ENCODE measurements at regions not wholly inside any gene's neighbourhood (a gene's known extent, or its start where the extent isn't known, plus 50 kb on each side); places are given as distances from the start of the nearest gene placed in this dataset.

DNA sequence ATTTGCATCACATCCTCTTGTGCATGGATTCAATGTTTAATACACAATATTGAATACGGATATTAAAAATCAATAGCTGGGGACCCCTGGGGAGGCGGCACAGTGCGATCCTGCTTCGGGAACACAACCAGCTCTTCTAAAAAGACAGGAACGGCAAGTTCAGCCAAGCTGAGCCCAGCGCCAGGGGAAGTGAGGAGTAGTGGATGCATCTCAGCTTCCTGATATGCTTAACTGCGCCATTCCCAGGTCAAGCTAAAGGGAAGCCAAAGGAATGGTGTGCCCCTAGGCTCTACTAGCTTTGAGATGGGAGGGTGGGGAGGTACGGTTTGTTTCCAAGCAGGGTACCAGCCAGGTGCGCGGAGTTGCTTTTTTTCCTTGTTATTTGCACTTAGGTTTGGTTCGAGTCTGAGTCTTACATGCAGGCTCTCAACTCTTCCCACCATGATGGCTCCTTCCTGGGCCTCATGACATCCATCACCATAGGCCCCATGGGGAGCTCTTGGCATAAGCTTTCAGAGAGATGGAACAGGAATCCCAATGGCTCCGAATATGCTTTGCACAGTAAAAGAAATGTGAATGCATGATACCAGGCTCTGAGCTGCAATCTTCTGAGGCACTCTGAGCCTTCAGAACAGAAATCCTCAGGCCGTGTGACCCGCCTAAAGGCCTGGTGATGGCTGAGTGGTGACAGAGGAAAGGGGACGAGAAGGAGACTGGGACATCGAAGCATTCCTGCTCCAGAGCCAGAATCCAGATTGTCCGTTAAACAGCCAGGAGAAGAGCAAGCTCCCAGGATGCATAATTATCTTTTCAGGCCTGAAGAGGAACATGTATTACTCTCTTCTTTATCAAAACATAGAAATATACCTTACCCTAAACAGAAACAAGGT, 51.8 kb upstream of the BCOR start:
- DNase-seq = no peak

DNA sequence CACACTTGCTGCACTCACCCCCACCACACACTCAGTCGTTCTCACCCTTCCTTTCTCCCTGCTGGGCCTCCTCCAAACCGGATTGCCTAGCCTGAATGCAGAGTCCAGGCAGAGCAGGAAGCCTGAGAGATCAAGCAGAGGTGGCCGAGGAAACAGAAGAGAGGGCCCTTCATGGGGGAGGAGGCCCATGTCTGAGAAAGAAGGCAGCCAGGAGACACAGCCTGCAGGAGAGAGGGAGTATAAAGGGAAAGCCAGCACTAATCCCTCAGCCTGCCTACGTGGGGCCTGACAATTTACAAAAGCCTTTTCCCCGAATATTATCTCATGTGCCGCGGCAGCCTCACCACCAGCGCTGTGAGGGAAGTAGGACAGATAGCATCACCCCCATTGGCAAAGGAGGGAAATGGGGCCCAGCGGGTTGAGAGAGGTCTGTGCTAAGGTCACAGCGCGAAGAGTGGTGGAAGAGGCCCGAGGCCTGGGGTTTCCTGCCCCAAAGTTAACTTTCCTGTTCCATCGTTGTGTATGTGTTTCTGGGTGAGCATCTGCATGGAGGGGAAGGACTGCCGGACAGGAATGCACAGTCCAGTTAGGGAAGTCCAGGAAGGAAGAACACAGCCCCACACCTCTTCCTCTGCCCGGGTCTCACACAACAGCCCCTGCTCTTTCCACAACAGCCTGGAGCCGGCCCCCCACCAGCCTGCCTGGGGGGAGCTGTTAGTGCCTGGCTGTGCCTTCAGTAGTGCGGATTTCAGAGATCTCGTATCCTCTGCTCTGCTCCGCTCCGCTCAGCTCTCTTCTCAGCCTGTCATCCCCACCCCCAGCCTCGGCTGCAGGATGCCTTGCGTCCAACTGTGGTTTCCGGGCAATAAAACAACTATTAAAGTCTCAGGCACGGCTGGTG, 50.9 kb upstream of the BCOR start:
- DNase-seq = no peak

DNA sequence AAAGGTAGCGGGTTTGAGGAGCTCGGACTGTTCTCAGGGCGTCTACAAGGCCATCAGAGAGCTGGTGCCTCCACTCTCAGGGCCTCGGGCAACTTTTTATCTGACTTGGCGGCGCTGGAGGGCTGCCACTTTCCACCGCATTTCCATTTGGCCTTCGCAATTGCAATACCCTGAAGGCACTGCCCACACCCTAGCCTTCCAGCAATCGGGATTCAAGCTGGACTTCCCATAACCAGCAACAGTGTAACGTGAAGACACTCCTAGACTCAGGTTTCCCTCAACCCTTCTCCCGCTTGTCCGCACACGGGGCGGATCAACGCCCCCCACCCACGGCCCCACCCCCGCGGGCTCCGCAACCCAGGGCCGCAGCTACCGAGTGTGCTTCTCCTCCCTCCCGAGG, 50.2 kb upstream of the BCOR start:
- DNase-seq = no peak

Data from left kidney (tissue), 1 donor.